HUES6 (cell line): ENCODE measurements at regions not wholly inside any gene's neighbourhood (a gene's known extent, or its start where the extent isn't known, plus 50 kb on each side); places are given as distances from the start of the nearest gene placed in this dataset.
"Not testable (repeated sequence)": the region's sequence is repeated elsewhere in the genome, so short reads cannot be mapped to it uniquely, and the experiment has no call there.

Experiments
- H3K27ac ChIP-seq: 2 replicates; pipeline ENCODE4 v1.7.0; 2013; ENCODE audit warnings: low read depth, mild to moderate bottlenecking, low read length, inconsistent platforms
- H3K27me3 ChIP-seq: 2 replicates; pipeline ENCODE4 v1.6.1; 2013; ENCODE audit warnings: low read length; ENCODE audit not compliant: control insufficient read depth, insufficient read depth
- H3K36me3 ChIP-seq: 2 replicates; pipeline ENCODE4 v1.6.1; 2013; ENCODE audit warnings: low read length; ENCODE audit not compliant: control insufficient read depth, insufficient read depth
- H3K4me1 ChIP-seq: 2 replicates; pipeline ENCODE4 v1.6.1; 2013; ENCODE audit warnings: low read length; ENCODE audit not compliant: control insufficient read depth, insufficient read depth
- H3K4me3 ChIP-seq: 2 replicates; pipeline ENCODE4 v1.5.1; 2013; ENCODE audit warnings: low read depth, low read length
- H3K9ac ChIP-seq: one replicate; pipeline ENCODE4 v1.6.1; 2013; ENCODE audit warnings: mild to moderate bottlenecking, low read length
- H3K9me3 ChIP-seq: 2 replicates; pipeline ENCODE4 v1.6.1; 2013; ENCODE audit warnings: low read depth, low read length; ENCODE audit not compliant: control insufficient read depth, insufficient read depth

DNA sequence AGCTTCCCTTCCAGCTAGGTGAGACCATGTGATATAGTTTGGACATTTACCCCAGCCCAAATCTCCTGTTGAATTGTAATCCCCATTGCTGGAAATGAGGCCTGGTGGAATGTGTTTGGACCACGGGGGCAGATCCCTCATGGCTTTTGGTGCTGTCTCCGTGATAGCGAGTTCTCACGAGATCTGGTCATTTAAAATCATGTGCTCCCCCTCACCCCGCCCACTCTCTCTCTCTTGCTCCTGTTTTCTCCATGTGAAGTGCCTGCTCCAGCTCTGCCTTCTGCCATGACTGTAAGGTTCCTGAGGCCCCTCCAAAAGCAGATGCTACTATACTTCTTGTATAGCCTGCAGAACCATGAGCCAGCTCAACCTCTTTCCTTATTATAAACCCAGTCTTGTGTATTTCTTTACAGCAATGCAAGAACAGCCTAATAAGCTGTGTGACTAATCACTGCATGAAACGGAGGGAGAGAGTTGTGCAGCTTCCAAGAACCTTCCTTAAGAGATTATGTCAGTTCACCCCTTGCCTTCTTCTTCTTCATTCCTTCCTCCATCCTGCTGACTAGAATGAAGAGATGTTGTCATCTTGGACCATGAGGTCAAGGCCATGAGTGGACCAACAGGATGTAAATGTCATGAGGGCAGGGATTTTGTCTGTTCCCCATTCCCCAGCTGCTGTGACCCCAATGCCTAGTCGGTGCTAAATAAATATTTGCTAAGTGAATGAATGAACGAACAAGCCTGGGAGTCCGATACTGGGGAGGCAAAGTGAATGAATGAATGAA is 91.0 kb downstream of the CPN2 start:
- no peak overlapping the region for H3K4me3 ChIP-seq
- H3K36me3 ChIP-seq, result no peaks in the 10 kb centered on the region
- no peak overlapping the region for H3K27ac ChIP-seq
- peaks cover 16% of the 10 kb centered on the region for H3K4me1 ChIP-seq
- H3K9ac ChIP-seq, result no peak overlapping the region
- no peaks in the 10 kb centered on the region for H3K27me3 ChIP-seq
- H3K9me3 ChIP-seq, result peaks cover 10% of the 10 kb centered on the region

DNA sequence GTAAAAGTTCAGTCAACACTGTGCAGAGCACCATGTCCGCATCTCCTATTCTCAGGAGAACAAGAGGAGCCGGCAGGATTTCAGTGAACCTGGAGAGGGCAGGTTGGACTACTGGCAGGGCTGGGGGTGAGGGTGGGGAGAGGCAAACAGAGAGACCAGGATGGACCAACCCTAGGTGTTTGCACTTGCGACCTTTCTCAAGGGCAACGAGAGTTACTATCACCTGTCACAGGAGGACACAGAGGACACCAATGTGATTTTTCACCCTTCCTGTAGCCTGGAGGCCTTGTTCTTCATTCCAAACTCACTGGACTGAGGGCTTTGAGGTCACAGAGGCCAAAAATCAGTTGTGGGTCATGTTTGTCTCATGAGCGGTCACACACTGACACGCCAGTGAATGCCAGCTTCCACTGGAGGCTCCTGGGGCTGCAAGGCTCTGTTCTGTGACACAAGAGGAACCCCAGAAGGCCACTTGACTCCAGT is 89.5 kb downstream of the CPN2 start:
- no peak overlapping the region for H3K9ac ChIP-seq
- no peak overlapping the region for H3K27ac ChIP-seq
- H3K36me3 ChIP-seq, result no peaks in the 10 kb centered on the region
- H3K9me3 ChIP-seq, result peaks cover 10% of the 10 kb centered on the region
- peaks cover 14% of the 10 kb centered on the region; the same call in 1 of the 2 replicates for H3K4me1 ChIP-seq
- H3K4me3 ChIP-seq, result no peak overlapping the region
- H3K27me3 ChIP-seq, result no peaks in the 10 kb centered on the region

DNA sequence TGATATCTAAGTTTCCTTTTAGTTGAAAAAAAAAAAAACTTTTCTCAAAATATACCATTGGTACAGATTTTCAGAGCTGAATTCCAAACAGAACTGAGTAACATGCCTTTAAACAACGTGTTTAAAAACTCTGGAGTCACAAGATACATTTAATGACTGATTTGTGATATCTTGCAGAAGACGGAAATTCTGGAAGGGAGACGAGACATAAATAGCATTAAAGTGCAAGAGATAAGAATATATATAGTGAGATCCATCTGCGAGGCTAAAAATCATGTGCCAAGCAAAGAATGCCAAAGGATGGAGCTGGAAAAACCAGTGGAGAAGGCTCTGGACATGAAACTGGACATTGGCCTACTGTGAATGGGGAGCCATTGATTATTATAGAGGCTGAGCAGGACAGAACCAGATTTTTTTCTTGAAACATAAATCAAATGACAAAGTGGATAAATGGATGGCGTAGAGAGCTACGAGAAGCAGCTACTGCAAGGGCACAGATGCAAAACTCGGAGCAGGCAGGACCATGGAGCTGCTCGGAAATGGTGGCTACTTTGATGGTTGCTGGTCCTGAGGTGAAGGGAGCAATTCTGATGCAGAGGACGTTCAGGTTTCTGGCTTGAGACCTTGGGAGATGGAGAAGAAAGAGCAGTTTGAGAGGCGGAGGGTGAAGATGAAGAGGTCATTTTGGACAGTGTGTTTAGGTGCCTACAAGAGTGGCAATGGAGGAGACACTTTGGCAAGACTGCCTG is 88.8 kb downstream of the CPN2 start:
- no peak overlapping the region for H3K4me3 ChIP-seq
- no peak overlapping the region for H3K27ac ChIP-seq
- H3K4me1 ChIP-seq, result peaks cover 16% of the 10 kb centered on the region; the same call in 1 of the 2 replicates
- no peaks in the 10 kb centered on the region for H3K36me3 ChIP-seq
- no peaks in the 10 kb centered on the region for H3K27me3 ChIP-seq
- H3K9me3 ChIP-seq, result peaks cover 10% of the 10 kb centered on the region
- no peak overlapping the region for H3K9ac ChIP-seq

DNA sequence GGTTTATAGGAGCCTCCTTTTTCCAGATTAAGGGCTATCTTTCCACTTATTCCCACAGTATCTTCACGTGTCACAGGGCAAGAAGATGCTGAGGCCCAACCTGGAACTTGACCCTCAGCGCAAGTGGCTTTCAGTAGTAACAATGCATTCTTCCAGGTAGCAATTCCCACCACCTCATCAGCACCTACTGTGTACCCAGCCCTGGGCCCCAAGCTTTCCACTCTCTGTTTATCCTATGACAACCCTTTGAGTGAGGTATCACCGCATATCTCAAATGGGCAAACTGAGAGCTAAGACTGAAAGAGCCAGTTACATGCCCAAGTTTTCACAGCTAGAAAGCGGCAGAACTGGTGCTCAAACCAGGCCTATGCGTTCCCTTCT is 88.2 kb downstream of the CPN2 start:
- Histone ChIP-seq H3K27me3 (no peaks in the 10 kb centered on the region), H3K9me3 (peaks cover 7% of the 10 kb centered on the region), H3K9ac (no peak overlapping the region)

DNA sequence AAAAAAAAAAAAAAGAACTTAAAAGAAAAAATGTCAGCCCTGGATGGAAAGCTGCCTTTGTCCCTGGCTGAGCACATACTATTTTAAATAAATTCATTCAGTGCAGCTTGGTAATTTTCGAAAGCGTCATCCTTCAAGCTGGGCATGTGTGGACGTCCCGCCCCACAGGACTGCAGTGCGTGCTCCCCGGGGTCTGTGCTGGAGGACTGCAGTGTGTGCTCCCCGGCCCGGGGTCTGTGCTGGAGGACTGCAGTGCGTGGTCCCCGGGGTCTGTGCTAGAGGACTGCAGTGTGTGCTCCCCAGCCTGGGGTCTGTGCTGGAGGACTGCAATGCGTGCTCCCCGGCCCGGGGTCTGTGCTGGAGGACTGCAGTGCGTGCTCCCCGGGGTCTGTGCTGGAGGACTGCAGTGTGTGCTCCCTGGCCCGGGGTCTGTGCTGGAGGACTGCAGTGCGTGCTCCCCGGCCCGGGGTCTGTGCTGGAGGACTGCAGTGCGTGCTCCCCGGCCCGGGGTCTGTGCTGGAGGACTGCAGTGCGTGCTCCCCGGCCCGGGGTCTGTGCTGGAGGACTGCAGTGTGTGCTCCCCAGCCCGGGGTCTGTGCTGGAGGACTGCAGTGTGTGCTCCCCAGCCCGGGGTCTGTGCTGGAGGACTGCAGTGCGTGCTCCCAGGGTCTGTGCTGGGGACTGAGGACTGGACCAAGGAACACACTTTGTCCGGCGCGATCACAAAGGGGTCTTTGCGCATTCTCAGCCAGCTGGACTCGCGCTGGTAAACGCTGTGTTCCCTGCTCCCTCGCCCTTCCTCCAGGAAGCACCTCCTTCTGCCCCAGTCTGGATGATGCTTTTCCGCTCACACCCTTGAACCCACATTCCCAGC is 86.3 kb downstream of the CPN2 start:
- H3K4me3 ChIP-seq, H3K27me3 ChIP-seq, H3K27ac ChIP-seq, H3K9me3 ChIP-seq, H3K9ac ChIP-seq, H3K36me3 ChIP-seq: not testable (repeated sequence)
- H3K4me1 ChIP-seq, result peaks cover 26% of the 10 kb centered on the region; the same call in 1 of the 2 replicates

More for the DNA sequence above, 88.2 kb downstream of the CPN2 start:
- Histone ChIP-seq H3K27ac (no peak overlapping the region), H3K4me1 (peaks cover 20% of the 10 kb centered on the region; the same call in 1 of the 2 replicates), H3K4me3 (no peak overlapping the region), H3K36me3 (no peaks in the 10 kb centered on the region)

DNA sequence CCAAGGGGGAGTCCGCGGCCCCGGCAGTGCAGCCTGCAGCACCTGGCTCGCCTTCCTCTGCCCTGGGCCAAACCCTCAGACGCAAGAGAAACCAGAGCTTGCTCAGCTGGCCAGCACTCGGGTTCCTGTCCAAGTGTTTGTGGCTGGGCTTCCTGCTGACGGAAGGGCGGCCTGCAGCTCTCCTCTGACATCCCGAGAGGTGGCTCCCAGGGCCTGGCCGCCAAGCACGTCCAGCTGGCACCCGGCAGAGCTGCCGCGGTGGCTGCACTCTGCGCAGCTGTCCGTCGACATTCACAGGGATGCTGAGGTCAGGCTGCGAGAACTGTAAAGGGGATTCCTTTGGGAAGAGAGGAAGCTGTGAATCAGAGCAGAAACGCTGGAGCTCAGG is 85.6 kb downstream of the CPN2 start:
- Histone ChIP-seq H3K36me3 (no peaks in the 10 kb centered on the region), H3K27ac (no peak overlapping the region), H3K27me3 (no peaks in the 10 kb centered on the region), H3K4me3 (no peak overlapping the region), H3K9me3 (no peaks in the 10 kb centered on the region), H3K4me1 (peaks cover 28% of the 10 kb centered on the region), H3K9ac (no peak overlapping the region)

DNA sequence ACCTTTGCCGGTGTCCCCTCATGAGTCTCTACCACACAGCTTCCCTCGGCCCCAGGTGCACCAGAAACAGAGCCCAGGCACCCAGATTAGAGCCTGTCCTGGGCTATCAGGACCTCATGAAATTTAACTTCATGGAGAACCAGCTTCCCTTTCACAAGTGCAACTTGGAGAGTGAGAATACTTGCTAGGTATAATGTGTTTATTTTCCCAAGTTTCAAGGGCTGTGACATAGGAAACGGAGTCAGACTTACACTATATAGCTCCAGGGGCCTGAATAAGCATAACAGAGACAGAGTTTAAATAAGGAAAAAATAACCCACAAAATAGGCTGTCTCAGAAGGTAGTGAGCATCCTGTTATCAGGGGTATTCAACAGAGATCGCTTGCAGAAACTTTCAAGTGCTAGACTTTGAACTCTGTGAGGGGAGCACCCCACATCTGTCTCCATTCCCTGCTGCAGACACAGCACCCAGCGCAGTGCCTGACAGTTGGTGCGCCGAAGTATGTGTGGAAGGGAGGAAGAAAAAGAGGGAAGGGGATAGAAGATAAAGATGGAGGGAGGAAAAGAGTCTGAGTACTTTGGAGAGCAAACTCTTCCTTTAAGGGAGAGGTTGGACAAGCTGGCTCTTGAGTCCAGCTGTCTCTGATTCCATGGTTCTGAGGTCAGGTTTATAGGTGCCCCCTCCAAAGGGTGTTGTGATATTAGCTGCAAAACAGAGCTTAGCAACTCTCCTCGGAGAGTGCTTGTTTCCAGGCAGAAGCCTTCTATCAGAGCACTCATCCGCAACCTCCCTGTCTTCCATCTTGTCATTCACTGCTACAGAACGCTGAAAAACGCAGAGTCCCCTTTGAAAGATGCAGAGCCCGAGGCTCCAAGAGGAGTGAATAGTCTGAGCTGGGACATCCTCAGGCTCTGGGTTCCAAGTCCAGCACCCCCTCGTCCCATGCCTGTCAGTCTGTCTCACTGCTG is 84.8 kb downstream of the CPN2 start:
- no peak overlapping the region for H3K4me3 ChIP-seq
- no peak overlapping the region for H3K9ac ChIP-seq
- H3K4me1 ChIP-seq, result peaks cover 33% of the 10 kb centered on the region
- H3K27me3 ChIP-seq, result no peaks in the 10 kb centered on the region
- H3K9me3 ChIP-seq, result no peaks in the 10 kb centered on the region
- H3K27ac ChIP-seq, result no peak overlapping the region
- H3K36me3 ChIP-seq, result no peaks in the 10 kb centered on the region

DNA sequence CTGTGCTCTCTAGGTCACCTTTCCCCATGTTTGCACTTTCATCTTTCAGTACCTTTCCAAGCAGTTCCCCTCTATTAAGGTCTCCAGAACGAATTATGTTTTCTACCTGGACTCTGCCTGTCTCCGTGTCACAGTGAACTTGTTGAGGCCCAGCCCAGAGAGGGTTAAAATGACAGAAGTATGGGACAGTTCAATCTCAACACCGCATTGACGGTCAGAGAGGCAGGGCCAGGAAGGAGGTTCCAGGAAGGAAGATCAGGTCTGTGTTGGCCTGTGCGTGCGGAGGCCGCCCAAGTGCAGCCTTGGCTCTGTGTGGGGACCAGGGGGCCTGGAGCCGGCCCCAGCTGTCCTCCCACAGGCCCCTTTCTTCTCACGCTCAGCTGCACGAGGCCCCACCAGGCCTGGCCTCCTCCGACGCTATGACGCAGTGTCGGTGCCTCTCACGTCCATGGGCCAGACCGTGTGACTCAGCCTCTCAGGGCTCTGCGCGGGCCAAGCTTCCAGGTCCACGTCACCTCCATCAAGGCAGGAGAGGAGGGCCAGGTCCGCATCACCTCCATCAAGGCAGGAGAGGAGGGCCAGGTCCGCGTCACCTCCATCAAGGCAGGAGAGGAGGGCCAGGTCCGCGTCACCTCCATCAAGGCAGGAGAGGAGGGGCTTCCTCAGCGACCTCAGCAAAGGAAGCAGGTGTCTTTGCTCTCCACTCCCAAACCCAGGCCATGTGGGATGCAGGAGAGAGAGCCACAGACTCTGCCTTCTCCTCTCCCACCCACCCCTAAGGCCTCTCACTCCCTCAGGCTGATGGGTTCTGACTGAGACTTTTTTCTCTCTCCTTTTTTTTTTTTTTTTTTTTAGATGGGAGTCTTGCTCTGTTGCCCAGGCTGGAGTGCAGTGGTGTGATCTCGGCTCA is 83.1 kb downstream of the CPN2 start:
- H3K4me3 ChIP-seq, result no peak overlapping the region
- no peak overlapping the region for H3K9ac ChIP-seq
- no peaks in the 10 kb centered on the region for H3K27me3 ChIP-seq
- H3K9me3 ChIP-seq, result no peaks in the 10 kb centered on the region
- peaks cover 33% of the 10 kb centered on the region for H3K4me1 ChIP-seq
- no peak overlapping the region for H3K27ac ChIP-seq
- no peaks in the 10 kb centered on the region for H3K36me3 ChIP-seq

DNA sequence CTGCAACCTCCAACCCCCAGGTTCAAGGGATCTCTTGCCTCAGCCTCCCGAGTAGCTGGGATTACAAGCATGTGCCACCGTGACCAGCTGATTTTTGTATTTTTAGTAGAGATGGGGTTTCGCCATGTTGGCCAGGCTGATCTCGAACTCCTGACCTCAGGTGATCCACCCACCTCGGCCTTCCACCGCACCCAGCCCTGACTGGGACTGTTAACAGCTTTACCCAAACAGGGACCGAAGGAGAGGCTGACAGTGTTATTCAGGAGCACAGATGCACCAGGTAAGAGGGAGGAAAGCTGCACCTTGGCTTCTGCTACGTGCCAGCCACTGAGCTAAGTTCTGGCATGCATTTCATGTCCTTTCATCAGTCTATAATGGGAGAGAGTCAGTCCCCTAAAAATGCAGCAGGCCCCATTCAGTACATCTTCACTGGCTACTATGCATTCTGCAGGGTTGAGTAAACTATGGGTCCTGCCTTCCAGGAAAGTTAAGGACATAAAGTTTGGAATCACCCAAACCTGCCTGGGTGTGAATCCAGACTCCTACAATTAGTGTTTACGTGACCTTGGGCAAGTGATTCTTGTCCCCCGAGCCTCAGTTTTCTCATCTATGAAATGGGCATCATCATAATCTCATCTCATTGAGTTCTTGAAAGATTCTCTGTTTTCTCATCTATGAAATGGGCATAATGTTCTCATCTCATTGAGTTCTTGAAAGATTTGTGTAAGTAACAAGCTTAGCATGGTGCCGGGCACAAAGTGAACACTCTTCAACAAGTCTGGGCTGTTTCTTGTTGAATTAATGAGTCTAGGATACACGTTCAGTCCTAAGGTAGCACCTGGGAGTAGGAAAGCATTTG is 82.2 kb downstream of the CPN2 start:
- peaks cover 31% of the 10 kb centered on the region for H3K4me1 ChIP-seq
- H3K36me3 ChIP-seq, result no peaks in the 10 kb centered on the region
- H3K27ac ChIP-seq, result no peak overlapping the region
- H3K9me3 ChIP-seq, result no peaks in the 10 kb centered on the region
- H3K9ac ChIP-seq, result no peak overlapping the region
- no peaks in the 10 kb centered on the region for H3K27me3 ChIP-seq
- no peak overlapping the region for H3K4me3 ChIP-seq
